ENCODE measurements at regions not wholly inside any gene's neighbourhood (a gene's known extent, or its start where the extent isn't known, plus 50 kb on each side); places are given as distances from the start of the nearest gene placed in this dataset.

DNA sequence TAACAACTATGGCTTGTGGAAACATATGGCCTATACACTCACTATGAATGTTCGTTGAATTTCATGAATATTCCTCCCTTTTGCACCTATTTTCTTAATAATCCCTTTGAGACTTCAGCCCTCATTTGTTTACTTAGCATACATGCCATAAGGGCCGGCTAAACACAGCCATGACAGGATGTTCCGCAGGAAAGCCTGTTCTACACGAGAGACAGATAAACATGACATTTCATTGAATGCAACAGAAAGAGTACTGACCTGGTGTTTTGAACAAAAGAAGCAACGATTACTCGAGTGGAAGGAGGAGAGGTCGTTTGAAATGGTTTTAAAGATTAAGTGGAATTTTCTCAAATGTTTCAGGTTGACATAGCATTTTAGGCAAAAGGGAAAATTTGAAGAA, 459.5 kb upstream of the CXADR start:
- TF ChIP-seq, protein P1, sequence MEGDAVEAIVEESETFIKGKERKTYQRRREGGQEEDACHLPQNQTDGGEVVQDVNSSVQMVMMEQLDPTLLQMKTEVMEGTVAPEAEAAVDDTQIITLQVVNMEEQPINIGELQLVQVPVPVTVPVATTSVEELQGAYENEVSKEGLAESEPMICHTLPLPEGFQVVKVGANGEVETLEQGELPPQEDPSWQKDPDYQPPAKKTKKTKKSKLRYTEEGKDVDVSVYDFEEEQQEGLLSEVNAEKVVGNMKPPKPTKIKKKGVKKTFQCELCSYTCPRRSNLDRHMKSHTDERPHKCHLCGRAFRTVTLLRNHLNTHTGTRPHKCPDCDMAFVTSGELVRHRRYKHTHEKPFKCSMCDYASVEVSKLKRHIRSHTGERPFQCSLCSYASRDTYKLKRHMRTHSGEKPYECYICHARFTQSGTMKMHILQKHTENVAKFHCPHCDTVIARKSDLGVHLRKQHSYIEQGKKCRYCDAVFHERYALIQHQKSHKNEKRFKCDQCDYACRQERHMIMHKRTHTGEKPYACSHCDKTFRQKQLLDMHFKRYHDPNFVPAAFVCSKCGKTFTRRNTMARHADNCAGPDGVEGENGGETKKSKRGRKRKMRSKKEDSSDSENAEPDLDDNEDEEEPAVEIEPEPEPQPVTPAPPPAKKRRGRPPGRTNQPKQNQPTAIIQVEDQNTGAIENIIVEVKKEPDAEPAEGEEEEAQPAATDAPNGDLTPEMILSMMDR (IDR thresholded peaks at IDR 0.05): no peak
- no peak for TF ChIP-seq POLR2A (IDR thresholded peaks at IDR 0.05)
